B cell (primary cell): ENCODE measurements at regions not wholly inside any gene's neighbourhood (a gene's known extent, or its start where the extent isn't known, plus 50 kb on each side); places are given as distances from the start of the nearest gene placed in this dataset.

Experiments
- ATAC-seq: fragments of 200-7000 bp; cut with Tn5 transposase; one replicate; pipeline ENCODE4 v1.10.0; 2021; ENCODE audit warnings: low read depth, mild to moderate bottlenecking, moderate number of reproducible peaks, moderate library complexity
- CTCF ChIA-PET: fragments of 350-600 bp; sonication (Branson Sonifier 250); formaldehyde crosslinking; loops from one replicate; lab custom pipeline; 2021; ENCODE audit warnings: antibody characterized with exemption, inconsistent platforms; lab: Charles Lee
- POLR2A ChIA-PET: fragments of 350-600 bp; sonication (Branson Sonifier 250); formaldehyde crosslinking; loops from one replicate; lab custom pipeline; 2021; ENCODE audit warnings: antibody characterized with exemption; lab: Charles Lee
- DNase-seq: peaks from one replicate; pipeline ENCODE4 v3.0.0; 2013
- H2AFZ ChIP-seq: 2 replicates; pipeline ENCODE4 v1.6.1; 2012; ENCODE audit warnings: mild to moderate bottlenecking, low read depth, low read length; ENCODE audit not compliant: insufficient read depth, poor library complexity, severe bottlenecking
- H3K27ac ChIP-seq, 2 donors: 1 replicate in 1 of 2; 2 replicates in 1 of 2; pipeline ENCODE4 v1.5.1; 2012 to 2013; ENCODE audit warnings: low read length in 2 of 2, mild to moderate bottlenecking in 2 of 2, moderate library complexity in 1 of 2
- H3K27me3 ChIP-seq, 4 experiments: fragments of 200-600 bp in 1 of 4; sonication (generic) in 1 of 4; replicated peaks in 1 of 4; 1 replicate in 2 of 4; 2 replicates in 2 of 4; pipeline versions ENCODE4 v1.6.1 to v1.7.0; 2013 to 2016; ENCODE audit warnings: low read length in 3 of 4, mild to moderate bottlenecking in 2 of 4, mixed read lengths in 1 of 4, moderate library complexity in 1 of 4; ENCODE audit not compliant: insufficient read depth in 4 of 4, control insufficient read depth in 3 of 4; ENCODE audit errors: control extremely low read depth in 1 of 4
- H3K36me3 ChIP-seq, 2 experiments: replicated peaks in 1 of 2; 1 replicate in 1 of 2; 2 replicates in 1 of 2; pipeline versions ENCODE4 v1.6.1 to v1.7.1; 2013; ENCODE audit warnings: low read length in 1 of 2; ENCODE audit not compliant: insufficient read depth in 2 of 2, control insufficient read depth in 1 of 2; ENCODE audit errors: control extremely low read depth in 1 of 2, extremely low read depth in 1 of 2
- H3K4me1 ChIP-seq, 2 donors: fragments of 200-600 bp in 1 of 2; sonication (generic) in 1 of 2; 1 replicate in 1 of 2; 2 replicates in 1 of 2; pipeline versions ENCODE4 v1.5.1 to v1.6.1; 2013 to 2017; ENCODE audit warnings: low read length in 2 of 2; ENCODE audit not compliant: control insufficient read depth in 2 of 2, insufficient read depth in 2 of 2
- H3K4me2 ChIP-seq: replicated peaks from 2 replicates; pipeline ENCODE3; 2012; ENCODE audit warnings: mild to moderate bottlenecking, low read depth, low read length; ENCODE audit not compliant: poor library complexity, severe bottlenecking
- H3K4me3 ChIP-seq, 5 experiments: fragments of 200-600 bp in 1 of 5; sonication (generic) in 1 of 5; 1 replicate in 3 of 5; 2 replicates in 2 of 5; pipeline versions ENCODE4 v1.5.1 to v1.7.0; 2011 to 2016; ENCODE audit warnings: low read length in 4 of 5, mild to moderate bottlenecking in 4 of 5, low read depth in 2 of 5, control low read depth in 1 of 5, moderate library complexity in 1 of 5; ENCODE audit not compliant: insufficient read depth in 1 of 5; ENCODE audit errors: control extremely low read depth in 1 of 5, extremely low read depth in 1 of 5
- H3K79me2 ChIP-seq: fragments of 200-600 bp; sonication (generic); one replicate; pipeline ENCODE4 v1.6.0; 2016; ENCODE audit warnings: low read length; ENCODE audit not compliant: control insufficient read depth, insufficient read depth
- H3K9ac ChIP-seq: fragments of 200-600 bp; sonication (generic); 2 replicates; pipeline ENCODE4 v1.6.1; 2017; ENCODE audit warnings: mild to moderate bottlenecking, low read length, moderate library complexity
- H3K9me3 ChIP-seq, 3 donors: one replicate each; pipeline versions ENCODE4 v1.6.1 to v1.7.1; 2013; ENCODE audit warnings: low read length in 2 of 3; ENCODE audit not compliant: control insufficient read depth in 2 of 3, insufficient read depth in 1 of 3; ENCODE audit errors: control extremely low read depth in 1 of 3
- H4K20me1 ChIP-seq: 2 replicates; pipeline ENCODE4 v1.6.0; 2012; ENCODE audit warnings: mild to moderate bottlenecking, low read length; ENCODE audit not compliant: insufficient read depth, control insufficient read depth, poor library complexity, severe bottlenecking
- H3K27ac Mint-ChIP-seq: one replicate; pipeline ENCODE4 v1.8.0; 2021; ENCODE audit warnings: mixed read lengths
- H3K27me3 Mint-ChIP-seq: one replicate; pipeline ENCODE4 v1.8.0; 2021; ENCODE audit warnings: mixed read lengths
- H3K4me1 Mint-ChIP-seq: one replicate; pipeline ENCODE4 v1.8.0; 2021; ENCODE audit warnings: mixed read lengths
- H3K4me3 Mint-ChIP-seq: one replicate; pipeline ENCODE4 v1.8.0; 2021; ENCODE audit warnings: mixed read lengths
- H3K9me3 Mint-ChIP-seq: one replicate; pipeline ENCODE4 v1.8.0; 2022; ENCODE audit warnings: mixed read lengths; ENCODE audit not compliant: insufficient read depth
- EZH2 ChIP-seq: IDR thresholded peaks from 2 replicates; pipeline ENCODE4 v1.6.1; 2012; ENCODE audit warnings: borderline replicate concordance, low read depth, mild to moderate bottlenecking, moderate library complexity, low read length; ENCODE audit not compliant: insufficient read depth, poor library complexity, severe bottlenecking
- WGBS: methylation state at CpG from one replicate; pipeline ENCODE4 v1.1.5; 2013; ENCODE audit warnings: missing lambda C conversion rate; ENCODE audit not compliant: insufficient coverage; 5-methylcytosine and 5-hydroxymethylcytosine counted together
- intact Hi-C: fragments of 100-400 bp; cut with micrococcal nuclease; formaldehyde crosslinking; loops from one replicate; pipeline ENCODE4 v1.10.0; 2022
- TF ChIP-seq, protein P1 (sequence below): fragments of 200-600 bp; IDR thresholded peaks from one replicate; pipeline ENCODE4 v1.8.0; 2022; ENCODE audit warnings: antibody characterized with exemption, mild to moderate bottlenecking

DNA sequence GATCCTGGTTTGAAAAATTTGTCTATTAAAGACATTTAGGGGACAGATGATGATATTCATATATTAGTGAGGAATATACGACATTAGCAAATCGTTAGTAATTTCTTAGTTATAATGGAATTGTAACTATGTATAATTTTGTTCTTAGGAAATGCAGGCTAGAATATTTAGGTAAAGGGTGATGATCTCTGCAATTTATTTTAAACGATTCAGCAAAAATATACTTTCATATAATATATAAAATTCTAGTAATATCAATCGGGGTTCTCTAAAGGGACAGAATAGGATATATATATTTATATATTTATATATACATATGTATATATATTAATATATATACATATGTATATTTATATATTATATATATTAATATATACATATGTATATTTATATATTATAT lies 142.5 kb upstream of the DNAJC10 start:
- H3K9me3 ChIP-seq: no peaks in the 10 kb centered on the region
- H3K36me3 ChIP-seq: no peaks in the 10 kb centered on the region
- no peak overlapping the region for H3K9ac ChIP-seq
- no peaks in the 10 kb centered on the region for H3K79me2 ChIP-seq
- CTCF ChIA-PET: no interaction called here
- H3K27me3 ChIP-seq: no peaks in the 10 kb centered on the region
- no peak overlapping the region for H3K27ac Mint-ChIP-seq
- no peak overlapping the region for H3K4me2 ChIP-seq
- no peak overlapping the region for H3K4me3 Mint-ChIP-seq
- DNase-seq (no peak), ATAC-seq (no peak)
- no peaks in the 10 kb centered on the region for H4K20me1 ChIP-seq
- POLR2A ChIA-PET: no interaction called here
- TF ChIP-seq, protein P1, sequence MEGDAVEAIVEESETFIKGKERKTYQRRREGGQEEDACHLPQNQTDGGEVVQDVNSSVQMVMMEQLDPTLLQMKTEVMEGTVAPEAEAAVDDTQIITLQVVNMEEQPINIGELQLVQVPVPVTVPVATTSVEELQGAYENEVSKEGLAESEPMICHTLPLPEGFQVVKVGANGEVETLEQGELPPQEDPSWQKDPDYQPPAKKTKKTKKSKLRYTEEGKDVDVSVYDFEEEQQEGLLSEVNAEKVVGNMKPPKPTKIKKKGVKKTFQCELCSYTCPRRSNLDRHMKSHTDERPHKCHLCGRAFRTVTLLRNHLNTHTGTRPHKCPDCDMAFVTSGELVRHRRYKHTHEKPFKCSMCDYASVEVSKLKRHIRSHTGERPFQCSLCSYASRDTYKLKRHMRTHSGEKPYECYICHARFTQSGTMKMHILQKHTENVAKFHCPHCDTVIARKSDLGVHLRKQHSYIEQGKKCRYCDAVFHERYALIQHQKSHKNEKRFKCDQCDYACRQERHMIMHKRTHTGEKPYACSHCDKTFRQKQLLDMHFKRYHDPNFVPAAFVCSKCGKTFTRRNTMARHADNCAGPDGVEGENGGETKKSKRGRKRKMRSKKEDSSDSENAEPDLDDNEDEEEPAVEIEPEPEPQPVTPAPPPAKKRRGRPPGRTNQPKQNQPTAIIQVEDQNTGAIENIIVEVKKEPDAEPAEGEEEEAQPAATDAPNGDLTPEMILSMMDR: no peak
- no peak for TF ChIP-seq EZH2
- no peaks in the 10 kb centered on the region for H3K9me3 Mint-ChIP-seq
- no peaks in the 10 kb centered on the region for H3K4me1 ChIP-seq
- H3K4me1 Mint-ChIP-seq: no peaks in the 10 kb centered on the region
- no CpG with 5 or more reads among the region's 4 CpGs for WGBS
- H2AFZ ChIP-seq: no peak overlapping the region
- no peaks in the 10 kb centered on the region for H3K27me3 Mint-ChIP-seq
- no peak overlapping the region for H3K4me3 ChIP-seq
- no peak overlapping the region for H3K27ac ChIP-seq
- intact Hi-C loops: no loop called here

DNA sequence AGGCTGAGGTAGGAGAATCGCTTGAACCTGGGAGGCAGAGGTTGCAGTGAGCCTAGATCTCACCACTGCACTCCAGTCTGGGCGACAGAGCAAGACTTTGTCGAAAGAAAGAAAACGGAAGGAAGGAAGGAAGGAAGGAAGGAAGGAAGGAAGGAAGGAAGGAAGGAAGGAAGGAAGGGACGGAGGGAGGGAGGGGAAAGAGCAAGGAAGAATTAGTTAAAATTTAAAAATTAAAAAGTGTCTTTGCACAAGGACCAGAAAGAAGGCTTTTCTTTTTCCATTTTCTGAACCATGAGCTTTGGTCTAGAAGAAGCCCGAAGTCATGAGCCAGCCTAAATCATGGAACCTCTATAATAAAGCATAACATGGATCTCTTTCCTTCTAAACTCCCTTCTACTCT lies 138.2 kb upstream of the DNAJC10 start:
- intact Hi-C loops: no loop called here
- TF ChIP-seq EZH2: no peak
- TF ChIP-seq, protein P1: no peak
- Histone ChIP-seq H3K36me3 (no peaks in the 10 kb centered on the region), H3K27me3 (no peaks in the 10 kb centered on the region), H3K79me2 (no peaks in the 10 kb centered on the region), H3K4me3 (no peak overlapping the region), H3K9ac (no peak overlapping the region), H4K20me1 (no peaks in the 10 kb centered on the region), H3K9me3 (no peaks in the 10 kb centered on the region), H3K27ac (no peak overlapping the region), H3K4me1 (no peaks in the 10 kb centered on the region), H2AFZ (no peak overlapping the region), H3K4me2 (no peak overlapping the region)
- Mint-ChIP-seq H3K4me1 (no peaks in the 10 kb centered on the region), H3K4me3 (no peak overlapping the region), H3K9me3 (no peaks in the 10 kb centered on the region), H3K27ac (no peak overlapping the region), H3K27me3 (no peaks in the 10 kb centered on the region)
- WGBS: 100% methylated on average over 3 of the region's 6 CpGs
- no peak for ATAC-seq
- ChIA-PET POLR2A (no interaction called here), CTCF (interaction anchor here (0.8 to 0.9 kb wide), 2 partner anchors 8 to 12 kb away, joined by 3 read pairs; no protein-coding TSS in a partner anchor)
- no peak for DNase-seq
